Central memory CD4-positive, alpha-beta T cell (primary cell): ENCODE measurements at regions not wholly inside any gene's neighbourhood (a gene's known extent, or its start where the extent isn't known, plus 50 kb on each side); places are given as distances from the start of the nearest gene placed in this dataset.
"Not testable (repeated sequence)": the region's sequence is repeated elsewhere in the genome, so short reads cannot be mapped to it uniquely, and the experiment has no call there.

ENCODE experiments used
- DNase-seq: peaks from one replicate; pipeline ENCODE4 v3.0.0; 2022

DNA sequence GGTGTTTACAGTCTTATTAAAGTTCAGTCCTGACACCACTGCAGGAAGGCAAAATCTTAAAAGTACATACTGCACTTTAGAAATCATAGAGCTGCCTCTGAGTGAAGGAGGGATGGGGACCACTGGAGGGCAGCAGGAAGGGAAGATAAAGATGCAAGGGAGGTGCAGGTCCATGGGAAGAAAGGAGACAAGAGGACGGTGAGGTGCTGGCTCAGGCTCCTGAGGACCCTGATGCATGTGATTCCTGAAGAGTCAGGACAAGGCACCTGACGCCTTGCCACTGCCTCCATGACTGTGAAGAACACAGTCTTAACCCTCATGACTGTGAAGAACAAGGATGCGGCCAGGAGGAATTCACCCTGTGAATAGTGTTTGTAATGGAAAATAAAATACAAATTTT, 116.2 kb upstream of the NPAS2 start:
- no peak for DNase-seq

DNA sequence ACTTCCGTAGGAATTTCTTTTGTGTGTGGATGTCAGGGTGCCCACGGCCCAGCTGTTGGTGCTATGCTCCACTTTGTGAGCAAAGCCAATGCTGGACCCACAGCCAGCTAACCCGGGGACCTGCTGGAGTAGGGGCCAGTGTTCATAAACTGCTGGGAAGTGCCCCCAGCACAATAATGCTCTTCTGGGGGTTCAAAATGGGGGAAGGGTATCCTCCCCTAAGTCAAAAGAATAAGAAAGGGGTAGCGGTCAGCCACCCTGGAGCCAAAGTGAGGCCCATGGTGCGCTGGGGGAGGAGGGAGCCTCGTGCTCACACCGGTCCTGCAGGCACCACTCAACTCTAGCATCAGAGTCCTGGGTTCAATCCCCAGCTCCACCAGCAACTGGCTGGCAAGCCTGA, 115.8 kb upstream of the NPAS2 start:
- DNase-seq = no peak

DNA sequence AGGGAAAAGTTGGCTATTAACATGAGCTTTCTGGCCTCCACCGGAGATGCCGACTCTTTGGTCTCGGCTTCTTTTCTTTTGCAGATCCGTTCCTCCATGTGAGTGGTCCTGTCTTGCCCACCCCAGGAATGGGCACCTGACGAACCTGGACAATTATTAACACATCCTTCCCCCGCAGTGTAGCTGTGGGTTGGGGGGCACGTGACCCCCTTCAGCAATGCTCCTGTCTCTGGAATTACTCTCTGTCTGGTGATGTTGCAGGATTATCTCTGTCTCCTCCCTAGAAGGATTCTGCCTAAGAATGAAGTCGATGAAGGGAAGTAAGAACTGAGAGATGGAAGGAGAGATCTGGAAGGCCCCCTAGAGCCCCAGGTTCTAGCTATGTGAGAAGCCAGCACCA, 115.2 kb upstream of the NPAS2 start:
- DNase-seq = no peak

DNA sequence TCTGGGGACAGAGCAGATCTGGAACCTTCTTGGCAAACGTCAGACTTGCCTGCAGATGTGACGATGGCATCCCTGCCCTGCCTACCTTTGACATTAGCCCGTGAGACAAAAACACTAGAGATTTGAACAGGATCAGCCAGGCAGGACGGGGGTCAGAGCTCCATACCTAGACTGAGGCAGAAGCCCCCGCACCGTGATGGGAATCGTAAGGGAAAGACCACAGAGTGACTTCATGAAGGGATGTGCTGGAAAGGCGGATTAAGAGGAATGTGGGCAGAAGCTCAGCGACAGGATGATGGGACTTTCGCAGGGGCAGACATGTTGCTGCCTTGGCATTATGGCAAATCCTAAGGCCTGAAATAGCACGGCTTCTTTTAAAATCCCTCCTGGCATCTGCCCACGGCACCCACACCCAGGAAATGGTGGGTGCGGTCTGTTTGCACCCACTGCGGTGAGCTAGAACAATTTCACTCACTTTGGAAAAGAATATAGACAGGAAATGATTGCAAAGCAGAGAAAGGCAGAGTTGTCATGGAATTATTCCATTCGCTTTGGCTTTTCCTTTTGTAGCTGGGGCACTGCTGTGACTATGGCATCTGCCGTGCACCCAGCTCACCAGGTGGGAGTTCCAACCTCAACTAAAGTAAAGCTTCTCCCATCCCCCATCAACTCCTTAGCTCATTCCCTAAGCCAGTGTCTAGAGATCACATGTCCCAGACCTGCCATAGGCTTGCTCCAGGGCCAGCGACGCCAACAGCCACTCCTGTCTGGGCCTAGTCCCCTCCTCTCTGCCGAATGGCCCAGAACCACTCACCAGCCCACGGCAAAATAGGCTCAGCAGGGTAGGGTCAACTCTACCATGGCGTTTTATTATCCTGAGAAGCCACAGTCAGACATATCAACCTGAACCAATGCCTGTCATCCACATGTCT, 112.7 kb upstream of the NPAS2 start:
- no peak for DNase-seq

DNA sequence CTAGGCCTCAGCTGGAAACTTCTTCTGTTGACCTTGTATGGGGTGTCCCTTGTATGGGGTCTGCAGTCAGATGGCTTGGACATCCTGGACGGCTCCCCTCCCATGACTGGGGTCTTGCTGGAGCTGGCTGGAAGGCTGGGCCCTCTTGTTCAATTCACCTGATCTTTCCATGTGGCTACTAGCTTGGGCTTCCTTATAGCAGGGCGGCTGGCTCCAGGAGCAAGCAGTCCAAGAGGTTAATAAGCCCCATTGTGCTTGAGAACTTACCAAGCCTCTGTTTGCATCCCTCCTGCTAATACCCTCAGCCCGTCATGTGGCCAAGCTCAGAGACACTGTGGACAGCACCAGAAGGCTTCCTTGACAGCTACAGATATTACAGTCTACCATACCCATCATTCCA, 111.6 kb upstream of the NPAS2 start:
- DNase-seq = no peak

DNA sequence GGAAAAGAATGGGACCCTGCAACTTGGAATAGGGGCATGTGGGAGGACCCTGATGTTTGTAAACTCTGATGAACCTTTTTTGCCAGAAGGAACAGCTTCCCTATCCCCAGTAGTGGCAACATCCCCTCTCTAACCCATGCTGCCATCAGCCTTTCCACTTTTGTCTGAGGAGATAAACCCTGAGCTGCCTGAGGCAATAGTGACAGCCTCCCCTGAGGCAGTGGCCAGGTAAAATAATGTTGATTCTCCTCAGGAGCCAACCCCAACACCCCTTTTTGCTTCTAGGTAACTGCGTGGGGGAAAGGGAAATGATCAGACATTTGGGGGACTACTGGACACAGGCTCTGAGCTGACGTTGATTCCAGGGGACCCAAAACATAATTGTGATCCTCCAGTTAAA, 106.8 kb upstream of the NPAS2 start:
- DNase-seq = no peak

DNA sequence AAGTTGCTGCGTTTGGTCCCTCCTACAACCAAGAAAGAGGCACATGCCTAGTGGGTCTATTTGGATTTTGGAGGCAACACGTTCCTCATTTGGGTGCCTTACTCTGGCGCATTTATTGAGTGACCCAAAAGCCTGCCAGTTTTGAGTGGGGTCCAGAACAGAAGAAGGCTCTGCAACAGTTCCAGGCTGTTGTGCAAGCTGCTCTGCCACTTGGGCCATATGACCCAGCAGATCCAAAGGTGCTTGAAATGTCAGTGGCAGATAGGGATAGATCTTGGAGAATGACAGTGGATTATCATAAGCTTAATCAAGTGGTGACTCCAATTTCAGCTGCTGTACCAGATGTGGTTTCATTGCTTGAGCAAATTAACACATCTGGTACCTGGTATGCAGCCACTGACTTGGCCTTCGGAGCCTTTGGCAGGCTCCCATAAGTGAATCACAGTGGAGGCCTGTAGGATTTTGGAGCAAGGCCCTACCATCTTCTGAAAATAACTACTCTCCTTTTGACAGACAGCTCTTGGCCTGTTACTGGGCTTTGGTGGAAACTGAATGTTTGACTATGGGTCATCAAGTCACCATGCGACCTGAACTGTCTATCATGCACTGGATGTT, 105.4 kb upstream of the NPAS2 start:
- not testable (repeated sequence) for DNase-seq

DNA sequence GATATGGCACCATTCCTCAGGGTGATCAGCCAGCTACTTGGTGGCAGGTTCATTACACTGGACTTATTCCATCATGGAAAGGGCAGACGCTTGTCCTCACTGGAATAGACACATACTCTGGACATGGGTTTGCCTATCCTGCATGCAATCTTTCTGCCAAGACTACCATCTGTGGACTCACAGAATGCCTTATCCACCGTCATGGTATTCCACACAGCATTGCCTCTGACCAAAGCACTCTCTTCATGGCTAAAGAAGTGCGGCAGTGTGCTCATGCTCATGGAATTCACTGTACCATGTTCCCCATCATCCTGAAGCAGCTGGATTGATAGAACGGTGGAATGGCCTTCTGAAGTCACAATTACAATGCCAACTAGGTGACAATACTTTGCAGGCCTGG, 104.1 kb upstream of the NPAS2 start:
- not testable (repeated sequence) for DNase-seq

DNA sequence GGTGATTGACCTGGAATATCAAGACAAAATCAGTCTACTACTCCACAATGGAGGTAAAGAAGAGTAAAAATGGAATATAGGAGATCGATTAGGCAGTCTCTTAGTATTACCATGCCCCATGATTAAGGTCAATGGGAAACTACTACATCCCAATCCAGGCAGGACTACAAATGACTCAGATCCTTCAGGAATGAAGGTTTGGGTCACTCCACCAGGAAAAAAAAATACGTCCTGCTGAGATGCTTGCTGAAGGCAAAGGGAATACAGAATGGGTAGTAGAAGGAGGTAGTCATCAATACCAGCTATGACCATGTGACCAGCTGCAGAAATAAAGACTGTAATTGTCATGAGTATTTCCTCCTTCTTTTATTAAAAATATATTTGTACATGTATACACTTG, 103.4 kb upstream of the NPAS2 start:
- no peak for DNase-seq

DNA sequence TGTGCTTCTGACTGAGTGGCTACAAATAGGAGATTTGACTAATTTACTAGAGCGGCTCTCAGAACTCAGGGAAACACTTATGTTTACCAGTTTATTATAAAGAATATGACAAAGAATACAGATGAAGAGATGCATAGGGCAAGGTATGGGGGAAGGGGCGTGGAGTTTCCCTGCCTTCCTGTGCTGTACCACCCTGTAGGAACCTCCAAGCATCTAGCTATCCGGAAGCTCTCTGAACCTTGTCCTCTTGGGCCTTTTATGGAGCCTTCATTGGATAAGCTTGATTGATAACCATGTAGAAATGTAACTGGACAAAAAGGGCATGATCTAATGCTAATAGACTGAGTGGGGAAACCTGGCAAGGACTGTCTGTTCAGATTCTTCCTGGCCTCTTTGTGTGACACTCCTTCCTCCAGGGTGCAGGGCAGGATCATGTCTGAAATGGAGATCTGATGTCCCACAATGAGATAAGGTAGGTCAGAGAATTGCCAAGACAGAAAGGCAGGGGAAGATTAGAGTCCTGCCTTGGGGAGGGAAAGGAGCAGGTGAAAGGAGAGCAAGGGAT, 101.8 kb upstream of the NPAS2 start:
- DNase-seq = no peak

DNA sequence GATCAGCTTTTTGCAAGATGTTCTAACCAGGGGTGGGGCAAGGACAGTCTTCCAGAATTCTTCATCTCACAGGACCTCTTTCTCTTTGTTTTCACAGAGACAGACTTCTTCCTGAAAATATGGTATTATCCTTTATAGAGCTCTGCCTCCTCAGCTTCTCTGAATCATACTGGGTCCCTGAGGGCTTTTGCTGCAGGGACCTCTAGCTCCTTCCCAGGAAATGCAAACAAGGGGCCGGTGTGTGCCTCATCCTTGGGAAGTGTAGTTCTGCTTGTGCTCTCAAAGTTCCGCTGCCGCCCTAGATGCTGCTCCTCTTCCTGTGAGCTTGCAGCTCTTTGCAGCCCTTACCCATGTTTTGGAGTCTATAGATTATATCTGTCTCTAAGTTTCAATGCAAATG, 99.5 kb upstream of the NPAS2 start:
- no peak for DNase-seq

DNA sequence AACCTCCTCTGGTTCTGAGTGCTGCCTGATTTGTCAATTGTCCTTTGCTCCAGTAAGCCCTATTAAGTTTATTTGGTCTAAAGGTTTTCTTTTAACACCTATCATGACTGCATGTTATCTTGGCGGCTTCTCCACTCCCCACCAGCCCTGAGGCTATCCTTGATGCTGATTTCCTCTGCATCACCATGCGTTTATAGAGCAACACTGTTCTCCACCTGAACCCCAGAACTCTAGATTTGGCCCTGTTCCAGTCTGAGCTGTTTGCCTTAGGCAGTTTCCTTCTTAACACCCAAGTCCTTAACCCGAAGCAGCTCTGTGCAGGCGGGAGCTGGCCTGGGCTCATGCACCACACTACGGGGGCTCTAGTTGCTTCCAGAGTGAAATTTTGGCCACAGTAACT, 98.2 kb upstream of the NPAS2 start:
- DNase-seq = no peak

DNA sequence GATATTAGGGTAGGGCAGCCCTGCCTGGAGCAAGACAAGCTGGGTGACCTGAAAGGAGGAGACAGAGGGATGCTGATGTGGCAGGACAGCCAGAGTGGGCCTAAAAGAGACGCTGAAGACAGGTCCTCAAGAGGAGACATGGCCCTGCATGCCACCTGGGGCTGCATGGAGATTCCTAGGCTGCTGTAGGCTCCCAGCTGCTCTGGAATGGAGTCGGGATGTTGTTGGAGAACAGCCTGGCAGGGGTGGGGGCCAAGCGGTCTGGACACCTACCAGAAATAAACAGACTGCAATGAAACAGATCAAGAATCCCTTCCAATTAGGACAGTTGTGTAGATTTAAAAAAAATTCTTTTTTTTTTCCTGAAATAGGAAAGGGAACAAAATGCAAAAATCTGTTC, 97.8 kb upstream of the NPAS2 start:
- DNase-seq = no peak

DNA sequence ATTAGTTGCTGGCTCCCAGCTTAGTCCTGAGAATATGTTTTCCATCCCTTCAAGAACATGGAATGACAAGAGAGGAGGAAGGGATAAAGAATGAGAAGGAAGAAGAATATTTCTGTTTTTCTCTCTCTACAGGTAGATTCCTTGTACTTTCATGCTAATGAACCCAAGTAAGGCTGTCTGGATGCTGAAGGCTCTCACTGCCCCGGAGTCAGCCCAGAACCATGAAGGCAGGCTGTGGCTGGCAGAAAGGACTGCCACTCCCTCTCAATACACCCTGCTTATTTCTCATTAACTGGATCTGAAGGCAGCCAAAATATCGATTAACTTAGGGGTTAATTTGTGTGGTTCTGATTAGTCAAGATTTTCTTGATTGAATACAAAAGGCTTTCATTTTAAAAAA, 93.1 kb upstream of the NPAS2 start:
- DNase-seq = no peak

DNA sequence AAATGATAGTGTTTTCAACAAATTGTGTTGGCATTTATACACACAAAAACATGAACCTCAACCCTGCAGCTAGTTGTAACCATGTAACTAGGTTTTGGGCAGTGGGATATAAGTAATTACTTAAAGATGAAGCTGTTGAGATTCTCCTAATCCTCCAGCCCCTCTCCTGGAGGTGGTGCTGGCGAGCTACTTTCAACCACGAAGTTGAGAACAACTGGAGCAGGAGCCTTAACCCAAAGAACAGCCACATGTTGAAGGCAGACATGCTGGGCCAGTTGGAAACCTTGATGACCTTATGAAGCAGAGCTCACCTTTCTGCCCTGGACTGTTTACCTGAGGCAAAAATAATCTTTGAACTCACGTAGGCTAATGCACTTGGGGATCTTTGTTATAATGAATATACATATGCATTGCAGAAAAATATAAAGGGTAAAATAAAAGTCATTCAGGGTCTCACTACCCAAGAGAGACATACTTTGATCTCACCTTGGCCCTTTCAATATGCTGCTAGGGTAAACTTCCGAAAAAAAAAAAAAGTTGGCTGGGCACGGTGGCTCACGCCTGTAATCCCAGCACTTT, 89.6 kb upstream of the NPAS2 start:
- no peak for DNase-seq

DNA sequence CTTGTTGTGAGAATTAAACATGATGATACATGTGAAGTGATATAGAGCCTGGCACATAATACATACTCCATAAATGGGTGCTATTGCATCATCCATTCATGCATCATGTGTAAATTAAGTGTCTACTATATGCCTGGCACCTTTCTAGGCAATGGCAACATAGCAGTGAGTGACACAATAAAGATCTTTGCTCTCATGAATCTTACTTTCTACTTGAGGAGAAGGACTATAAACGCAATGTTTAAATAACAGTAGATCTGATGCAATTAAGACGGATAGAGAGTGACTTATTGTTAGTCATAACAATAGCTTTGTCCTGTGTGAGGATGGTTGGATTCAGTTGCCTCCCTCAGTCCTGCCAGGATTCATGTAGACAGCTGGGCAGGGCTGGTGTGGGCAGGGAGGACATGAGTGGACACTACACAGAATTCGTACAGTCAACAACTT, 88.4 kb upstream of the NPAS2 start:
- no peak for DNase-seq

DNA sequence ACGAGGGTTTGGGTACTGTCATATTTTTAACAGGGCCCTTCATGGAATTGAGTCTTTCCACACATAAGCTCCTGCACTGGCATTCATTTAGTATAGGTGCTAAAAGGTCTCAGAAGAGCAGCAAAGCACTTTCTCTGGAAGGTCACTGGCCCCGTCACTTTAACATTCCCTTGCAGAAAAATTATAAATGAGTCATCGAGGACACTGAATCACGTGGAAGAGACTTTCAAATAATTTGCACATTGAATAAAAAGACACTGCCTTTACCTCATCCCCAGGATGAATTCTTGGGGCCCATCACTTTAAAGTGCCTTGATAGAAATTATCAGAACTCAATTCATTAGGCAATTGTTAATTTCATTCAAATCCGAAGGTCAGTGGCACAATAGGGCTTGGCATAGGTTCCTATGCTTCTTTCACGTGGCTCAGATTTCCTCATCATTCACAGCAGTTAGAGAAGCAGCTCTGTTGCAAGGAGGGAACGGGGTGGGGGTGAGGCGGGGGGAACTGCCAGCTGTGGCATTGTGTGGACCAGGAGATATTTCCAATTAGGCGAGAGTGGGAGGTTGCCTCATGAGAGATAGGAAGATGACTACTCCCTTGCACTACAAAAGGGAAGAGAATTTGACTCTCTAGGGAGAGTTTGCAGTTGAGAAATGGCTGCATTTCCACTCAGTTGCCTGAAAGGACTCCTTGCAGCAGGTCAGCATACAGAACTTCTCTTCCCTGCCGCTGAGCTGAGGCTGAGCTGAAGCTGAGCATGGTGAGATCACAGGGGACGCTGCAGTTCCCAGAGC, 86.3 kb upstream of the NPAS2 start:
- DNase-seq = no peak

DNA sequence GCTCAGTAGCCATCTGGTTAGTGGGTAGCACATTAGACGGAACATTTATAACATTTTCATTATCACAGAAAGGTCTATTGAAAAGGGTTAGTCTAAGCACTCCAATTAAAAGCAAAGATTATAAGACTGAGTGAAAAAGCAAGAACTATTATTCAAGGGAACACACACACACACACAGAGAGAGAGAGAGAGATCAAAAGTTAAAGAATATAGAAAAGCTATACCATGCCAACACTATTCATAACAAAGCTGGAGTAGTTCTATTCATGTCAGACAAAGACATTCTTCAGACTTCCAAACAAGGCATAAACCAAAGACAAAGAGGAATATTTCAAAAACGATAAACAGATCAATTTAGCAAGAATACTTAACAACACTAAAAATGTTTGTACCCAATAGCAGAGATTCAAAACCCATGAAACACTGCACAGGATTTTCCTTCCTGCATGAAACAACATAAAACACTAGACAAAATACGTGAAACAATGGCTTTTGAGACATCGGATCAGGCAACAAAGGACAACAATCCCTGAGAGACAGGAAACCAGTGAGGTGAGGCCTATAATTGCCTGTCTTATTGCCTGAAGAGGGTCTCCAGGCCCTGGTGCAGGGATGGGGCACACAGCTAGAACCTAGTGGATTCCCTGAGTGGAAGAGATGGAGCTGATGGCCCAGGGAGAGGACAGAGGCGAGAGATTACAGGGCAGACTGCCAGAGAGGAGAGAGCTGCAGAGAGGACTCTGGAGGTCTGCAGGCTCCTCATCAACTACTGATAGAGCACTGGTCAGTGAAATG, 83.6 kb upstream of the NPAS2 start:
- DNase-seq = no peak

DNA sequence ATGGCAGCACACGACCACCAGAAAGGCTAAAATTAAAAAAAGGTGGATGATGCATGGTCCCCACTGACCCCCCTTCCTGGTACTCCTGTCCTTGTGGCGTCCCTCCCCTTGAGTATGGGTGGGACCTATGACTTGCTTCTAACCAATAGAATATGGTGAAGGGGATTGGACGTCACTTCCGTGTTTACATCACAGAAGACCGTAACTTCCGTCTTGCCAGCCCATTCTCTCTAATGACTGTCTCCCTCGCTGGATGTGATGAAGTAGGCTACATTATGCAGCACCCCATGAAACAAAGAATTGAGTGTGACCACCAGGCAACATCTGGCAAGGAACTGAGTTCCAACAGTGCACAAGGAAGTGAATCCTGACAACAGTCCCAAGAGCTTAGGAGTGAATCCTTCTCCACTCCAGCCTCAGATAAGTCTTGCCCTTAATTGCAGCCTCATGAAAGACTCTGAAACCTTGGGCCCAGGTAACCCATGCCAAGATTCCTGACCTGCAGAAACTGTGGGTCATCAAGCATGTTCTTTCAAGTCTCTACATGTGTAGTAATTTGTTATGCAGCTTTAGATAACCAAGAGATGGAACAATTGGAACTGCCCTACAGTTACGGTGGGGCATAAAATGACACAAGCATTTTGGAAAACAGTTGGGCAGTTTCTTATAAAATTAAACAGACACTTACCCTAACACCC, 80.1 kb upstream of the NPAS2 start:
- no peak for DNase-seq

DNA sequence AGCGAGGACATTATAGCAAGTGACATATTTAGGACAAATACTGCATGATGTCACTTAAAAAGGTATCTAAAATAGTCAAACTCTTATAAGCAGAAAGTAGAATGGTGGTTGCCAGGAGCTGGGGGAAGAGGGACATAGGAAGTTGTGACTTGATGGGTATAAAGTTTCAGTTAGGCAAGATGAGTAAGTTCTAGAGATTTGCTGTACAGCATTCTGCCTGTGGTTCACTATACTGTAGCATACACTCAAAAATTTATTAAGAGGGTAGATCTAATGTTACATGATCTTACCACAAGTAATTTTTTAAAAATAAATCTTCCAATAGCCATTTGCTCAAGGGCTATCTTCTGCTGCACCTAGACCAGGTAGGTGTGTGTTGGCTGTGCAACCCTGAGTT, 78.1 kb upstream of the NPAS2 start:
- no peak for DNase-seq
